A549 (cell line): ENCODE measurements at regions not wholly inside any gene's neighbourhood (a gene's known extent, or its start where the extent isn't known, plus 50 kb on each side); places are given as distances from the start of the nearest gene placed in this dataset.

Experiments used
- ATAC-seq, 2 experiments: fragments of 200-7000 bp in 1 of 2; fragments of >200 bp in 1 of 2; cut with Nextera tagmentation in 1 of 2; cut with Tn5 transposase in 1 of 2; 3 replicates each; pipeline versions ENCODE4 v1.8.0 to v1.9.1; 2018 to 2020; ENCODE audit warnings: mild to moderate bottlenecking in 1 of 2, moderate library complexity in 1 of 2
- CTCF ChIA-PET: fragments of 300-600 bp; sonication (Branson Sonifier 250); formaldehyde crosslinking; extraction: SDS; loops from one replicate; lab custom pipeline; 2021; ENCODE audit warnings: antibody characterized with exemption, inconsistent platforms; lab: Yijun Ruan, JAX
- POLR2A ChIA-PET: fragments of 350-600 bp; formaldehyde crosslinking; extraction: SDS; loops from one replicate; lab custom pipeline; 2021; ENCODE audit warnings: antibody characterized with exemption, inconsistent platforms; lab: Yijun Ruan, JAX
- DNase-seq, 2 experiments: peaks; one replicate each; pipeline versions ENCODE4 v3.0.0 to v3.0.0-alpha.2; 2011 to 2016; ENCODE audit warnings: low read depth in 1 of 2, low spot score in 1 of 2
- FAIRE-seq: peaks from 2 replicates; lab custom pipeline; 2011; peaks lifted over from hg19 to GRCh38; lab: Jason Lieb, UNC
- H3K27ac ChIP-seq, 2 experiments: fragments of >200 bp; sonication (Bioruptor Twin); formaldehyde crosslinking; 3 replicates each; pipeline ENCODE4 v1.5.1; 2016 to 2017
- H3K4me1 ChIP-seq: fragments of >200 bp; sonication (Bioruptor Twin); formaldehyde crosslinking; 3 replicates; pipeline ENCODE4 v1.6.1; 2016
- H3K4me2 ChIP-seq: fragments of >200 bp; sonication (Bioruptor Twin); formaldehyde crosslinking; 3 replicates; pipeline ENCODE4 v1.6.1; 2016
- H3K4me3 ChIP-seq: fragments of >200 bp; sonication (Bioruptor Twin); formaldehyde crosslinking; 3 replicates; pipeline ENCODE4 v1.5.1; 2016
- H3K9me3 ChIP-seq: fragments of >200 bp; sonication (Bioruptor Twin); formaldehyde crosslinking; 3 replicates; pipeline ENCODE4 v1.6.1; 2016
- BCL3 ChIP-seq: fragments of >200 bp; sonication (Bioruptor Twin); formaldehyde crosslinking; IDR thresholded peaks from 3 replicates; pipeline ENCODE4 v1.6.1; 2016
- BHLHE40 ChIP-seq: IDR thresholded peaks from 2 replicates; pipeline ENCODE4 v1.6.1; 2012; ENCODE audit warnings: low read depth, low read length, inconsistent platforms
- CTCF ChIP-seq: fragments of >200 bp; sonication (Bioruptor Twin); formaldehyde crosslinking; IDR thresholded peaks from 3 replicates; pipeline ENCODE4 v1.5.1; 2016
- EHMT2 ChIP-seq: fragments of 200-600 bp; sonication (generic); IDR thresholded peaks from 2 replicates; pipeline ENCODE4 v1.6.1; 2016; ENCODE audit warnings: antibody characterized with exemption, low read depth, mild to moderate bottlenecking, moderate library complexity
- ELK1 ChIP-seq: fragments of 150-350 bp; IDR thresholded peaks from 2 replicates; pipeline ENCODE4 v1.6.1; 2014; ENCODE audit warnings: low read depth, mild to moderate bottlenecking, low read length
- FOSB ChIP-seq: fragments of 250-450 bp; sonication (Bioruptor Pico); IDR thresholded peaks from 2 replicates; pipeline ENCODE4 v1.5.0; 2020; ENCODE audit warnings: mild to moderate bottlenecking, moderate library complexity
- FOXS1 ChIP-seq: fragments of 250-450 bp; sonication (Bioruptor Pico); IDR thresholded peaks from 2 replicates; pipeline ENCODE4 v1.5.0; 2020; ENCODE audit warnings: mild to moderate bottlenecking, moderate library complexity
- GATA3 ChIP-seq: IDR thresholded peaks from 2 replicates; pipeline ENCODE4 v1.6.1; 2012; ENCODE audit warnings: borderline replicate concordance
- HES2 ChIP-seq: fragments of >200 bp; sonication (Bioruptor Twin); formaldehyde crosslinking; IDR thresholded peaks from 2 replicates; pipeline ENCODE4 v1.6.1; 2016
- HEYL ChIP-seq: fragments of 250-450 bp; sonication (Bioruptor Pico); IDR thresholded peaks from 2 replicates; pipeline ENCODE4 v1.8.0; 2021; ENCODE audit warnings: mild to moderate bottlenecking, moderate library complexity
- HOXB13 ChIP-seq: fragments of 250-450 bp; sonication (Bioruptor Pico); IDR thresholded peaks from 2 replicates; pipeline ENCODE4 v1.5.0; 2020; ENCODE audit warnings: low read depth, mild to moderate bottlenecking, moderate library complexity
- NFE2L2 ChIP-seq: fragments of 150-350 bp; conservative IDR thresholded peaks from 2 replicates; pipeline ENCODE4 v1.6.1; 2014; ENCODE audit warnings: low read length
- NR3C1 ChIP-seq: fragments of >200 bp; sonication (Bioruptor Twin); formaldehyde crosslinking; IDR thresholded peaks from 3 replicates; pipeline ENCODE4 v1.6.1; 2017
- POLR2A ChIP-seq: IDR thresholded peaks from 2 replicates; pipeline ENCODE4 v1.6.1; 2012; ENCODE audit warnings: mild to moderate bottlenecking, low read length
- RAD21 ChIP-seq, 2 experiments: fragments of >200 bp in 1 of 2; sonication (Bioruptor Twin) in 1 of 2; formaldehyde crosslinking in 1 of 2; IDR thresholded peaks in 1 of 2; conservative IDR thresholded peaks in 1 of 2; 2 replicates in 1 of 2; 3 replicates in 1 of 2; pipeline ENCODE4 v1.6.1; 2012 to 2018; ENCODE audit warnings: inconsistent platforms in 1 of 2
- RARB ChIP-seq: fragments of 250-450 bp; sonication (Bioruptor Pico); IDR thresholded peaks from 2 replicates; pipeline ENCODE4 v1.8.0; 2021; ENCODE audit warnings: mild to moderate bottlenecking, moderate library complexity
- REST ChIP-seq: fragments of 200-600 bp; sonication (generic); IDR thresholded peaks from 2 replicates; pipeline ENCODE4 v1.6.1; 2016; ENCODE audit warnings: antibody characterized with exemption, mild to moderate bottlenecking, moderate library complexity
- SREBF2 ChIP-seq: fragments of 450-650 bp; IDR thresholded peaks from 2 replicates; pipeline ENCODE4 v1.6.1; 2014; ENCODE audit warnings: mild to moderate bottlenecking, moderate library complexity
- TP53 ChIP-seq: fragments of 250-450 bp; sonication (Bioruptor Pico); IDR thresholded peaks from 2 replicates; pipeline ENCODE4 v1.5.0; 2021; ENCODE audit warnings: mild to moderate bottlenecking, moderate library complexity
- ZFP36 ChIP-seq: fragments of 450-650 bp; IDR thresholded peaks from 2 replicates; pipeline ENCODE4 v1.6.1; 2014; ENCODE audit warnings: borderline replicate concordance; ENCODE audit not compliant: partially characterized antibody
- WGBS: methylation state at CpG from one replicate; pipeline ENCODE4 v1.1.6; 2017; ENCODE audit errors: missing lambda C conversion rate; 5-methylcytosine and 5-hydroxymethylcytosine counted together

- TF ChIP-seq SREBF2: no peak
- ATAC-seq: no peak
- H3K4me3 ChIP-seq: no peak overlapping the region
- DNase-seq: no peak
- ChIA-PET CTCF (no interaction called here), POLR2A (no interaction called here)
- no peak overlapping the region for H3K27ac ChIP-seq
- no peak for FAIRE-seq
- WGBS: 48% methylated on average over 4 of the region's 4 CpGs
- no peaks in the 10 kb centered on the region for H3K4me1 ChIP-seq
- H3K4me2 ChIP-seq: no peak overlapping the region
- H3K9me3 ChIP-seq: no peaks in the 10 kb centered on the region
Observed at GRCh38 chr3:84023842-84024241, 934.9 kb upstream of the CADM2 start.

- POLR2A ChIA-PET: no interaction called here
Observed at GRCh38 chr3:84039099-84039498, 919.7 kb upstream of the CADM2 start.

More at GRCh38 chr3:84039099-84039498, 919.7 kb upstream of the CADM2 start:
- CTCF ChIA-PET: no interaction called here
- Histone ChIP-seq H3K9me3 (no peaks in the 10 kb centered on the region; the same call in 2 of the 3 replicates), H3K4me1 (no peaks in the 10 kb centered on the region), H3K4me3 (no peak overlapping the region), H3K4me2 (no peak overlapping the region), H3K27ac (no peak overlapping the region)
- 6% methylated on average over 3 of the region's 3 CpGs for WGBS
- no peak for DNase-seq
- TF ChIP-seq CTCF (no peak), HOXB13 (no peak), FOSB (no peak), FOXS1 (CRISPR knock-in tag) (no peak), TP53 (CRISPR knock-in tag) (no peak), RAD21 (conservative IDR thresholded peaks at IDR 0.05 in 1 of 2, IDR thresholded peaks at IDR 0.05 in 1 of 2) (no peak), EHMT2 (no peak), POLR2A (no peak), NR3C1 (no peak), RARB (CRISPR knock-in tag) (no peak), HES2 (no peak), ELK1 (no peak), REST (no peak), BCL3 (no peak), GATA3 (no peak), ZFP36 (no peak), NFE2L2 (no peak), HEYL (no peak), BHLHE40 (no peak)
- FAIRE-seq: no peak
- no peak for ATAC-seq
